Activated CD4-positive, alpha-beta T cell treated with anti-CD3 and anti-CD28 coated beads for 48 hours (primary cell): ENCODE measurements at regions not wholly inside any gene's neighbourhood (a gene's known extent, or its start where the extent isn't known, plus 50 kb on each side); places are given as distances from the start of the nearest gene placed in this dataset.
"Not testable (repeated sequence)": the region's sequence is repeated elsewhere in the genome, so short reads cannot be mapped to it uniquely, and the experiment has no call there.

Experiments
- DNase-seq: peaks from one replicate; pipeline ENCODE4 v3.0.0-alpha.2; 2020

- DNase-seq, result no peak
Measured at GRCh38 chr9:109981091-109981490, 201.1 kb downstream of the PALM2AKAP2 start.

- DNase-seq, result no peak
Measured at GRCh38 chr9:109986521-109986991, 206.6 kb downstream of the PALM2AKAP2 start.

GRCh38 chr9:109989296-109989695 lies 209.3 kb downstream of the PALM2AKAP2 start:
- DNase-seq, result no peak

- DNase-seq, result no peak
Measured at GRCh38 chr9:109990541-109990940, 210.5 kb downstream of the PALM2AKAP2 start.

- DNase-seq, result no peak
Measured at GRCh38 chr9:109992293-109992692, 212.3 kb downstream of the PALM2AKAP2 start.

GRCh38 chr9:109993250-109993978 lies 213.4 kb downstream of the PALM2AKAP2 start:
- DNase-seq, result no peak

- DNase-seq, result no peak
Measured at GRCh38 chr9:109994141-109994540, 213.8 kb downstream of the C9orf152 start.

- no peak for DNase-seq
Measured at GRCh38 chr9:109996936-109997580, 210.9 kb downstream of the C9orf152 start.

GRCh38 chr9:109997682-109998081 lies 210.3 kb downstream of the C9orf152 start:
- DNase-seq, result no peak

- DNase-seq, result peak; percentile 31
Measured at GRCh38 chr9:110005521-110005920, 202.4 kb downstream of the C9orf152 start.

GRCh38 chr9:110006657-110007056 lies 201.3 kb downstream of the C9orf152 start:
- DNase-seq, result no peak

GRCh38 chr9:110007477-110008270 lies 200.3 kb downstream of the C9orf152 start:
- no peak for DNase-seq

- no peak for DNase-seq
Measured at GRCh38 chr9:110008663-110009062, 199.3 kb downstream of the C9orf152 start.

- DNase-seq, result no peak
Measured at GRCh38 chr9:110011628-110012320, 196.2 kb downstream of the C9orf152 start.

GRCh38 chr9:110013064-110013463 lies 194.9 kb downstream of the C9orf152 start:
- no peak for DNase-seq

- DNase-seq, result peak; percentile 26
Measured at GRCh38 chr9:110015759-110016158, 192.2 kb downstream of the C9orf152 start.

- DNase-seq, result no peak
Measured at GRCh38 chr9:110016340-110016739, 191.6 kb downstream of the C9orf152 start.

- peak; percentile 20 for DNase-seq
Measured at GRCh38 chr9:110020216-110020615, 187.7 kb downstream of the C9orf152 start.

- DNase-seq, result no peak
Measured at GRCh38 chr9:110021891-110022290, 186.1 kb downstream of the C9orf152 start.

GRCh38 chr9:110023221-110023620 lies 184.7 kb downstream of the C9orf152 start:
- not testable (repeated sequence) for DNase-seq

- no peak for DNase-seq
Measured at GRCh38 chr9:110025551-110026170, 182.3 kb downstream of the C9orf152 start.

GRCh38 chr9:110027671-110028081 lies 180.3 kb downstream of the C9orf152 start:
- no peak for DNase-seq
